ENCODE measurements at regions not wholly inside any gene's neighbourhood (a gene's known extent, or its start where the extent isn't known, plus 50 kb on each side); places are given as distances from the start of the nearest gene placed in this dataset.
"Not testable (repeated sequence)": the region's sequence is repeated elsewhere in the genome, so short reads cannot be mapped to it uniquely, and the experiment has no call there.

- Histone ChIP-seq H3K36me3 (ENCODE audit: control insufficient read depth in 2 of 2, insufficient read depth in 2 of 2, low read length in 2 of 2) (no peaks in the 10 kb centered on the region), H3K9ac (ENCODE audit: low read length in 2 of 2) (no peak overlapping the region), H3K4me3 (ENCODE audit: low read length in 2 of 2) (no peak overlapping the region), H3K4me1 (ENCODE audit: control insufficient read depth, insufficient read depth, low read length) (peaks cover 4% of the 10 kb centered on the region), H3K27me3 (ENCODE audit: control insufficient read depth in 1 of 2, insufficient read depth in 2 of 2, low read length in 2 of 2) (peaks cover 5 to 14% of the 10 kb centered on the region in 2 donors), H3K27ac (ENCODE audit: low read length) (no peak overlapping the region), H3K9me3 (ENCODE audit: control insufficient read depth in 2 of 2, low read length in 2 of 2) (peaks cover 0 to 4% of the 10 kb centered on the region in 2 donors)
Observed at GRCh38 chr11:69947793-69948255, 128.6 kb upstream of the FGF3 start.

DNA sequence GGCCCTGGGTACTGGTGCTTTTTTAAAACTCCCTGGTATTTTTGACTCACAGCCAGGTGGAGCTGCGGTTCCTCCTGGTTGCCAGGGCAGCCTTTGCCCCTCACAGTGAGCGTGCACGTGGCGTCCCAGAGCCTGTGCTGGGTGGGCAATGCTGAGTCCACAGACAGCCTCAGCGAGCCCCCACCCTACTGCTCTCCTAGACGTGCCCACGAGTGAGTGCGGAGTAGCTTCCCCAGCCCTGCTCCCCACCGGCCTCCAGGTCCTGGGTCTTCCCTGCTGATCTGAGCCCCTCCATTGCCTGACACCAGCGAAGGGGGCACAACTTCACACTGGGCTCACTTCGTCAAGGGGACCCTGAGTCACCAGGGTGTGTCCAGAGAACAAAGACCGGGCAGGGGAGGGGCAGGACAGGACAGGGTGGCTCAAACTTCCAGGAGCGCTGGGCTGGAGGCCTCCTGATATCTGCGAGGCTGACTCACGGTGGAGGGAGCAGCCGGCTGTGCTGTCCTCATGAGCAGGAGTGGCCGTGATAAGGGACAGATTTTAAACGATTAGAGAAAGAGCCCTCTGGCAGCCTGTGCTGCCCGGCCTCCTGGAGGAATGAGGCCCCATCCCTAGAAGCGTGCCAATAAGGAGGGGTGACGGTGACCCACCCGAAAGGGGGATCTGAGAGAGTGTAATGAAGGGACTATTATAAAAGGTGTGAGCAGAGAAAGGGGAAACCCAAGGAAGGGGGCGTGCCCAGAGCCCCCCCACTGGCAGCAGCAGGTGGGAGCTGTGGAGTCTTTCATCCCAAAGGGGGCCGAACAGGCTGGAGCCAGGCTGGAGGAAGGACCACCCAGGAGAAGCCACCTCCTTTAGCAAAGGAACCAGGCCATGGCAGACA, 129.3 kb upstream of the FGF3 start:
- H3K27ac ChIP-seq (ENCODE audit: low read length): no peak overlapping the region
- H3K4me3 ChIP-seq (ENCODE audit: low read length in 2 of 2): no peak overlapping the region
- no peaks in the 10 kb centered on the region for H3K36me3 ChIP-seq (ENCODE audit: control insufficient read depth in 2 of 2, insufficient read depth in 2 of 2, low read length in 2 of 2)
- H3K4me1 ChIP-seq (ENCODE audit: control insufficient read depth, insufficient read depth, low read length): peaks cover 4% of the 10 kb centered on the region
- H3K9me3 ChIP-seq (ENCODE audit: control insufficient read depth in 2 of 2, low read length in 2 of 2): peaks cover 0 to 4% of the 10 kb centered on the region in 2 donors
- H3K27me3 ChIP-seq (ENCODE audit: control insufficient read depth in 1 of 2, insufficient read depth in 2 of 2, low read length in 2 of 2): peaks cover 5 to 12% of the 10 kb centered on the region in 2 donors
- no peak overlapping the region for H3K9ac ChIP-seq (ENCODE audit: low read length in 2 of 2)

DNA sequence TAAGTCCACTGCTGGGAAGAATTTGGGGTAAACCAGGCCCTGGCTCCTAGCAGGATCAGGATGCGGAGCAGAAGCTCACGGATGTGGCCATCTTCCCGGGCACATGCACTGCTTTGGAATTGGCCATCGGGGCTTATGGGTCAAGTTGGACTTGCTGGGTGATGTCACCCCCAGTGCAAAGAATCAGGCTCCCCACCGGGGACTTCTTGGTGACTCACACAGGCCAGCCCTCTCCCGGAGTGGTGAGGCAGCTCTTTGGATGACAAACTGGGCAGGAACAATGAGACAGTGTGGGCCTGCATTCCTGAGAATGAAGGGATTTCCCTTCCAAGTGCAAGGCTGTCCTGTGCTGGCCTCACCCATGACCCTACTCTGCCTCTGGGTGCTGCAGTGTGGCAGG, 128.8 kb upstream of the ANO1 start:
- H3K9ac ChIP-seq (ENCODE audit: low read length in 2 of 2): no peak overlapping the region
- H3K27ac ChIP-seq (ENCODE audit: low read length): no peak overlapping the region

GRCh38 chr11:69950120-69950519, 128.0 kb upstream of the ANO1 start:
- peaks cover 0 to 4% of the 10 kb centered on the region in 2 donors for H3K9me3 ChIP-seq (ENCODE audit: control insufficient read depth in 2 of 2, low read length in 2 of 2)
- no peak overlapping the region for H3K9ac ChIP-seq (ENCODE audit: low read length in 2 of 2)
- peaks cover 5 to 9% of the 10 kb centered on the region in 2 donors for H3K27me3 ChIP-seq (ENCODE audit: control insufficient read depth in 1 of 2, insufficient read depth in 2 of 2, low read length in 2 of 2)
- H3K4me3 ChIP-seq (ENCODE audit: low read length in 2 of 2): no peak overlapping the region
- H3K27ac ChIP-seq (ENCODE audit: low read length): no peak overlapping the region
- H3K36me3 ChIP-seq (ENCODE audit: control insufficient read depth in 2 of 2, insufficient read depth in 2 of 2, low read length in 2 of 2): no peaks in the 10 kb centered on the region
- peaks cover 4% of the 10 kb centered on the region for H3K4me1 ChIP-seq (ENCODE audit: control insufficient read depth, insufficient read depth, low read length)

More for the DNA sequence above, 128.8 kb upstream of the ANO1 start:
- H3K27me3 ChIP-seq (ENCODE audit: control insufficient read depth in 1 of 2, insufficient read depth in 2 of 2, low read length in 2 of 2): peaks cover 2 to 9% of the 10 kb centered on the region in 2 donors
- H3K9me3 ChIP-seq (ENCODE audit: control insufficient read depth in 2 of 2, low read length in 2 of 2): peaks cover 0 to 4% of the 10 kb centered on the region in 2 donors
- H3K4me1 ChIP-seq (ENCODE audit: control insufficient read depth, insufficient read depth, low read length): peaks cover 4% of the 10 kb centered on the region
- H3K36me3 ChIP-seq (ENCODE audit: control insufficient read depth in 2 of 2, insufficient read depth in 2 of 2, low read length in 2 of 2): no peaks in the 10 kb centered on the region
- no peak overlapping the region for H3K4me3 ChIP-seq (ENCODE audit: low read length in 2 of 2)

- H3K4me1 ChIP-seq (ENCODE audit: control insufficient read depth, insufficient read depth, low read length): peaks cover 4% of the 10 kb centered on the region
- no peak overlapping the region for H3K4me3 ChIP-seq (ENCODE audit: low read length in 2 of 2)
- no peak overlapping the region for H3K27ac ChIP-seq (ENCODE audit: low read length)
- H3K27me3 ChIP-seq (ENCODE audit: control insufficient read depth in 1 of 2, insufficient read depth in 2 of 2, low read length in 2 of 2): peaks cover 5 to 9% of the 10 kb centered on the region in 2 donors
- peaks cover 0 to 4% of the 10 kb centered on the region in 2 donors for H3K9me3 ChIP-seq (ENCODE audit: control insufficient read depth in 2 of 2, low read length in 2 of 2)
- H3K36me3 ChIP-seq (ENCODE audit: control insufficient read depth in 2 of 2, insufficient read depth in 2 of 2, low read length in 2 of 2): no peaks in the 10 kb centered on the region
- H3K9ac ChIP-seq (ENCODE audit: low read length in 2 of 2): no peak overlapping the region
Observed at GRCh38 chr11:69950621-69951020, 127.5 kb upstream of the ANO1 start.

- H3K27me3 ChIP-seq (ENCODE audit: control insufficient read depth in 1 of 2, insufficient read depth in 2 of 2, low read length in 2 of 2): peaks cover 7 to 9% of the 10 kb centered on the region in 2 donors
- peaks cover 6% of the 10 kb centered on the region for H3K4me1 ChIP-seq (ENCODE audit: control insufficient read depth, insufficient read depth, low read length)
- H3K36me3 ChIP-seq (ENCODE audit: control insufficient read depth in 2 of 2, insufficient read depth in 2 of 2, low read length in 2 of 2): no peaks in the 10 kb centered on the region
- H3K9me3 ChIP-seq (ENCODE audit: control insufficient read depth in 2 of 2, low read length in 2 of 2): peaks cover 0 to 4% of the 10 kb centered on the region in 2 donors
- H3K4me3 ChIP-seq (ENCODE audit: low read length in 2 of 2): no peak overlapping the region
- H3K27ac ChIP-seq (ENCODE audit: low read length): no peak overlapping the region
- no peak overlapping the region for H3K9ac ChIP-seq (ENCODE audit: low read length in 2 of 2)
Observed at GRCh38 chr11:69951821-69952220, 126.3 kb upstream of the ANO1 start.

DNA sequence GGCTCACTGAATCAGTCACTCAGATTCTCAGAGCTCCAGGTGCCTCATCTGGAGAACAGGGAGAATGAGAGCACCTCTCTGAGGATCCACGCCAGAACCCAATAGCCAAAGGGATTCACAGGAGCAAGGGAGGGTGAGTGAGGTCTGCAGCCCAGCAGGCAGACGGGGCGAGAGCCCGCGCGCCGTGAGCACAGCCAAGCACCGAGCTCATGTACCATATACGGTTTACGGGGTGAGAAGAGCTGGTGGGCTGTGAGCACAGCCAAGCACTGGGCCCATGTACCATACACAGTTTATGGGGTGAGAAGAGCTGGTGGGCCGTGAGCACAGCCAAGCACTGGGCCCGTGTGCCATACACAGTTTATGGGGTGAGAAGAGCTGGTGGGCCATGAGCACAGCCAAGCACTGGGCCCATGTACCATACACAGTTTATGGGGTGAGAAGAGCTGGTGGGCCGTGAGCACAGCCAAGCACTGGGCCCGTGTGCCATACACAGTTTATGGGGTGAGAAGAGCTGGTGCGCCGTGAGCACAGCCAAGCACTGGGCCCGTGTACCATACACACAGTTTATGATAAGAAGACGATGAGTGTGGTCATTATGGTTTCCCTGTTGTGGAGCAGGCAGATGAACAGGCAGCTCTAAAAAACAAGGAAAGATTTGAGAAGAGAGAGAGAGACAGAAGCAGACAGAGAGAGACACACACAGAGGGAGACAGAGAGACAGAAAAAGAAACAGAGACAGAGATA, 125.7 kb upstream of the ANO1 start:
- not testable (repeated sequence) for H3K27ac ChIP-seq (ENCODE audit: low read length); H3K4me3 ChIP-seq (ENCODE audit: low read length in 2 of 2); H3K36me3 ChIP-seq (ENCODE audit: control insufficient read depth in 2 of 2, insufficient read depth in 2 of 2, low read length in 2 of 2); H3K27me3 ChIP-seq (ENCODE audit: control insufficient read depth in 1 of 2, insufficient read depth in 2 of 2, low read length in 2 of 2); H3K9me3 ChIP-seq (ENCODE audit: control insufficient read depth in 2 of 2, low read length in 2 of 2); H3K4me1 ChIP-seq (ENCODE audit: control insufficient read depth, insufficient read depth, low read length); H3K9ac ChIP-seq (ENCODE audit: low read length in 2 of 2)

DNA sequence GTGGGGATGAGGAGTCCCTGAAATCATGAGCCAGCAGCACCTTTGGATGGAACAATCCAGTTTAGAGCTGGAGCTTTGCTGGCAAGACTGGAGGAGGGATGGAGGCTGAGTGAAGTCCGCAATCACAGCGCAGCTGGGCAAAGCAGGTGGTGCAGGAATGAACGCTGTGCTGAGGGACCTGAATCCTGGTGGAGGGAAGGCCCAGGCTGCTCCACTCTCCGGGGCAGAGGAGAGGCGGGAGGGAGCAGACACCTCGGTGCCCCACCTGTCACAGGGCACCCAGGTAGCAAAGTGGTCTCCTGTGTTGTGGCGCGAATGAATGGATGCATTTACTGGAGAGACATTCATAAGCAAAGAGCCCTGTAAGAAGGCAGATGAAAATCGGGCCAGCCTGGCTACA, 124.8 kb upstream of the ANO1 start:
- no peak overlapping the region for H3K27ac ChIP-seq (ENCODE audit: low read length)
- no peak overlapping the region for H3K9ac ChIP-seq (ENCODE audit: low read length in 2 of 2)
- peaks cover 5% of the 10 kb centered on the region for H3K4me1 ChIP-seq (ENCODE audit: control insufficient read depth, insufficient read depth, low read length)
- peaks cover 10 to 12% of the 10 kb centered on the region in 2 donors for H3K27me3 ChIP-seq (ENCODE audit: control insufficient read depth in 1 of 2, insufficient read depth in 2 of 2, low read length in 2 of 2)
- peaks cover 3 to 8% of the 10 kb centered on the region in 2 donors for H3K9me3 ChIP-seq (ENCODE audit: control insufficient read depth in 2 of 2, low read length in 2 of 2)
- no peak overlapping the region for H3K4me3 ChIP-seq (ENCODE audit: low read length in 2 of 2)
- H3K36me3 ChIP-seq (ENCODE audit: control insufficient read depth in 2 of 2, insufficient read depth in 2 of 2, low read length in 2 of 2): no peaks in the 10 kb centered on the region

GRCh38 chr11:69954756-69955155, 123.4 kb upstream of the ANO1 start:
- Histone ChIP-seq H3K4me3 (ENCODE audit: low read length in 2 of 2) (no peak overlapping the region), H3K9ac (ENCODE audit: low read length in 2 of 2) (no peak overlapping the region), H3K9me3 (ENCODE audit: control insufficient read depth in 2 of 2, low read length in 2 of 2) (peaks cover 5 to 13% of the 10 kb centered on the region in 2 donors), H3K4me1 (ENCODE audit: control insufficient read depth, insufficient read depth, low read length) (peaks cover 2% of the 10 kb centered on the region), H3K27me3 (ENCODE audit: control insufficient read depth in 1 of 2, insufficient read depth in 2 of 2, low read length in 2 of 2) (peaks cover 10 to 17% of the 10 kb centered on the region in 2 donors), H3K27ac (ENCODE audit: low read length) (no peak overlapping the region), H3K36me3 (ENCODE audit: control insufficient read depth in 2 of 2, insufficient read depth in 2 of 2, low read length in 2 of 2) (no peaks in the 10 kb centered on the region)

- Histone ChIP-seq H3K36me3 (ENCODE audit: control insufficient read depth in 2 of 2, insufficient read depth in 2 of 2, low read length in 2 of 2) (no peaks in the 10 kb centered on the region), H3K9me3 (ENCODE audit: control insufficient read depth in 2 of 2, low read length in 2 of 2) (peaks cover 5 to 9% of the 10 kb centered on the region in 2 donors), H3K9ac (ENCODE audit: low read length in 2 of 2) (no peak overlapping the region), H3K4me3 (ENCODE audit: low read length in 2 of 2) (no peak overlapping the region), H3K27ac (ENCODE audit: low read length) (no peak overlapping the region), H3K27me3 (ENCODE audit: control insufficient read depth in 1 of 2, insufficient read depth in 2 of 2, low read length in 2 of 2) (peaks cover 14 to 23% of the 10 kb centered on the region in 2 donors), H3K4me1 (ENCODE audit: control insufficient read depth, insufficient read depth, low read length) (peaks cover 2% of the 10 kb centered on the region)
Observed at GRCh38 chr11:69956669-69957190, 121.4 kb upstream of the ANO1 start.

All from stomach smooth muscle (tissue), 2 donors.